HG03135 (cell line): ENCODE measurements at regions not wholly inside any gene's neighbourhood (a gene's known extent, or its start where the extent isn't known, plus 50 kb on each side); places are given as distances from the start of the nearest gene placed in this dataset.
"Not testable (repeated sequence)": the region's sequence is repeated elsewhere in the genome, so short reads cannot be mapped to it uniquely, and the experiment has no call there.

Experiments
- ATAC-seq: cut with Tn5 transposase; IDR thresholded peaks from one replicate; pipeline ENCODE4 v1.9.1; 2021; ENCODE audit warnings: mild to moderate bottlenecking, moderate library complexity; ENCODE audit not compliant: unreplicated experiment

GRCh38 chr16:60077861-60078260 is 1343.7 kb upstream of the GOT2 start:
- ATAC-seq = no peak

GRCh38 chr16:60074378-60074777 is 1340.3 kb upstream of the GOT2 start:
- no peak for ATAC-seq

GRCh38 chr16:60073376-60073775 is 1339.3 kb upstream of the GOT2 start:
- ATAC-seq = no peak

- ATAC-seq = no peak
Measured at GRCh38 chr16:60064026-60064425, 1329.9 kb upstream of the GOT2 start.

- ATAC-seq = no peak
Measured at GRCh38 chr16:60061396-60061795, 1327.3 kb upstream of the GOT2 start.

GRCh38 chr16:60060731-60061130 is 1326.6 kb upstream of the GOT2 start:
- no peak for ATAC-seq

GRCh38 chr16:60059141-60059540 is 1325.0 kb upstream of the GOT2 start:
- ATAC-seq = no peak

- no peak for ATAC-seq
Measured at GRCh38 chr16:60041671-60042070, 1307.6 kb upstream of the GOT2 start.

- no peak for ATAC-seq
Measured at GRCh38 chr16:60031740-60032139, 1297.6 kb upstream of the GOT2 start.

- ATAC-seq = no peak
Measured at GRCh38 chr16:60027351-60027750, 1293.2 kb upstream of the GOT2 start.

- ATAC-seq = no peak
Measured at GRCh38 chr16:60013076-60013475, 1279.0 kb upstream of the GOT2 start.

- no peak for ATAC-seq
Measured at GRCh38 chr16:60001523-60001922, 1267.4 kb upstream of the GOT2 start.

GRCh38 chr16:59997706-59998105 is 1263.6 kb upstream of the GOT2 start:
- ATAC-seq = no peak

- no peak for ATAC-seq
Measured at GRCh38 chr16:59993101-59993500, 1259.0 kb upstream of the GOT2 start.

GRCh38 chr16:59991171-59991570 is 1257.1 kb upstream of the GOT2 start:
- ATAC-seq = no peak

GRCh38 chr16:59988591-59988990 is 1254.5 kb upstream of the GOT2 start:
- no peak for ATAC-seq

- ATAC-seq = no peak
Measured at GRCh38 chr16:59975953-59976352, 1241.8 kb upstream of the GOT2 start.

- ATAC-seq = no peak
Measured at GRCh38 chr16:59973966-59974365, 1239.8 kb upstream of the GOT2 start.

- ATAC-seq = no peak
Measured at GRCh38 chr16:59971264-59971663, 1237.1 kb upstream of the GOT2 start.

- ATAC-seq = no peak
Measured at GRCh38 chr16:59964232-59964924, 1230.3 kb upstream of the GOT2 start.

GRCh38 chr16:59959311-59959710 is 1225.2 kb upstream of the GOT2 start:
- ATAC-seq = no peak

- ATAC-seq = no peak
Measured at GRCh38 chr16:59950431-59950830, 1216.3 kb upstream of the GOT2 start.

GRCh38 chr16:59944041-59944440 is 1209.9 kb upstream of the GOT2 start:
- ATAC-seq = not testable (repeated sequence)
